Head of caudate nucleus (tissue), 42 donors: ENCODE measurements at regions not wholly inside any gene's neighbourhood (a gene's known extent, or its start where the extent isn't known, plus 50 kb on each side); places are given as distances from the start of the nearest gene placed in this dataset.

Source experiments
- DNase-seq, 42 donors: peaks; one replicate each; pipeline versions ENCODE4 v3.0.0 to v3.0.0-alpha.2; 2020 to 2021; ENCODE audit warnings: mixed read lengths in 7 of 42
- intact Hi-C: fragments of 100-400 bp; cut with DNase I; formaldehyde crosslinking; loops from one replicate; pipeline ENCODE4 v1.15.0; 2022

- no peak for DNase-seq
- intact Hi-C loops: no loop called here
Observed at GRCh38 chr18:56127322-56128099, 510.9 kb downstream of the TXNL1 start.

GRCh38 chr18:56124186-56124585 is 514.2 kb downstream of the TXNL1 start:
- DNase-seq: no peak
- intact Hi-C loops: no loop called here

- intact Hi-C loops: no loop called here
- DNase-seq: no peak
Observed at GRCh38 chr18:56121669-56122068, 516.7 kb downstream of the TXNL1 start.

- intact Hi-C loops: no loop called here
Observed at GRCh38 chr18:56120782-56121181, 517.6 kb downstream of the TXNL1 start.

GRCh38 chr18:56119681-56120080 is 518.7 kb downstream of the TXNL1 start:
- DNase-seq: no peak
- intact Hi-C loops: no loop called here

More at GRCh38 chr18:56120782-56121181, 517.6 kb downstream of the TXNL1 start:
- DNase-seq: no peak

GRCh38 chr18:56118422-56118821 is 520.0 kb downstream of the TXNL1 start:
- DNase-seq: no peak
- intact Hi-C loops: no loop called here

GRCh38 chr18:56115071-56116015 is 523.0 kb downstream of the TXNL1 start:
- intact Hi-C loops: no loop called here

GRCh38 chr18:56112984-56113383 is 525.0 kb upstream of the TCF4 start:
- DNase-seq: no peak
- intact Hi-C loops: no loop called here

More at GRCh38 chr18:56115071-56116015, 523.0 kb downstream of the TXNL1 start:
- DNase-seq: no peak

GRCh38 chr18:56112013-56112749 is 524.2 kb upstream of the TCF4 start:
- DNase-seq: no peak
- intact Hi-C loops: no loop called here

- DNase-seq: no peak
- intact Hi-C loops: no loop called here
Observed at GRCh38 chr18:56109757-56110156, 521.8 kb upstream of the TCF4 start.

GRCh38 chr18:56108478-56109367 is 520.7 kb upstream of the TCF4 start:
- intact Hi-C loops: no loop called here
- DNase-seq: no peak

- intact Hi-C loops: no loop called here
- no peak for DNase-seq
Observed at GRCh38 chr18:56107821-56108477, 520.0 kb upstream of the TCF4 start.

GRCh38 chr18:56100090-56100722 is 512.2 kb upstream of the TCF4 start:
- intact Hi-C loops: no loop called here
- no peak for DNase-seq

- DNase-seq: no peak
- intact Hi-C loops: no loop called here
Observed at GRCh38 chr18:56097621-56098020, 509.6 kb upstream of the TCF4 start.

GRCh38 chr18:56096861-56097260 is 508.9 kb upstream of the TCF4 start:
- DNase-seq: no peak
- intact Hi-C loops: no loop called here

GRCh38 chr18:56089612-56090258 is 501.7 kb upstream of the TCF4 start:
- no peak for DNase-seq
- intact Hi-C loops: no loop called here

- intact Hi-C loops: no loop called here
- no peak for DNase-seq
Observed at GRCh38 chr18:56086786-56087185, 498.8 kb upstream of the TCF4 start.
